ENCODE measurements at regions not wholly inside any gene's neighbourhood (a gene's known extent, or its start where the extent isn't known, plus 50 kb on each side); places are given as distances from the start of the nearest gene placed in this dataset.
A peak's percentile ranks its signal among the peaks of the same experiment; 100 is the strongest.

GRCh38 chr5:143889986-143890385 lies 78.0 kb downstream of the HMHB1 start:
- no peak for TF ChIP-seq SP2 (tag by site-specific recombination; IDR thresholded peaks at IDR 0.05)
- TF ChIP-seq ZBTB44 (tag by site-specific recombination; IDR thresholded peaks at IDR 0.05): no peak
- TF ChIP-seq ZSCAN4 (tag by site-specific recombination; IDR thresholded peaks at IDR 0.05): no peak
- TF ChIP-seq ZNF138 (tag by site-specific recombination; IDR thresholded peaks at IDR 0.05; ENCODE audit: borderline replicate concordance): no peak
- no peak for TF ChIP-seq ZNF280C (tag by site-specific recombination; IDR thresholded peaks at IDR 0.05)
- no peak for TF ChIP-seq YY2 (tag by site-specific recombination; IDR thresholded peaks at IDR 0.05)
- no peak for TF ChIP-seq ZNF623 (tag by site-specific recombination; IDR thresholded peaks at IDR 0.05)
- TF ChIP-seq ZNF132 (tag by site-specific recombination; IDR thresholded peaks at IDR 0.05; ENCODE audit: borderline replicate concordance): no peak
- no peak for TF ChIP-seq ZNF624 (tag by site-specific recombination; IDR thresholded peaks at IDR 0.05)
- TF ChIP-seq ZNF335 (tag by site-specific recombination; conservative IDR thresholded peaks at IDR 0.05): no peak
- TF ChIP-seq BCL6B (tag by site-specific recombination; IDR thresholded peaks at IDR 0.05): no peak
- TF ChIP-seq ZNF513 (tag by site-specific recombination; IDR thresholded peaks at IDR 0.05): no peak
- no peak for TF ChIP-seq ZSCAN23 (tag by site-specific recombination; IDR thresholded peaks at IDR 0.05)
- TF ChIP-seq ZEB2 (tag by site-specific recombination; IDR thresholded peaks at IDR 0.05): no peak
- TF ChIP-seq ZNF433 (tag by site-specific recombination; IDR thresholded peaks at IDR 0.05; ENCODE audit: low read depth): no peak
- no peak for TF ChIP-seq ZNF121 (tag by site-specific recombination; IDR thresholded peaks at IDR 0.05)
- no peak for TF ChIP-seq ZIC2 (tag by site-specific recombination; IDR thresholded peaks at IDR 0.05)
- no peak for TF ChIP-seq SP7 (tag by site-specific recombination; IDR thresholded peaks at IDR 0.05)
- ChIA-PET CTCF (no interaction called here), POLR2A (interaction anchor here (0.6 kb wide), 1 partner anchor 149 kb away, joined by 3 read pairs; no protein-coding TSS in a partner anchor)
- Histone ChIP-seq H3K4me3 (ENCODE audit: low read depth, low read length) (no peak overlapping the region), H3K36me3 (ENCODE audit: control insufficient read depth in 2 of 2, insufficient read depth in 1 of 2, low read length in 2 of 2) (no peaks in the 10 kb centered on the region), H3K4me1 (ENCODE audit: control insufficient read depth, insufficient read depth, low read length) (peaks cover 25% of the 10 kb centered on the region), H3K9me3 (ENCODE audit: control insufficient read depth, insufficient read depth, low read depth, low read length) (no peaks in the 10 kb centered on the region), H3K27ac (ENCODE audit: extremely low read depth, low read depth, low read length) (no peak overlapping the region)

GRCh38 chr5:143890487-143890886 lies 78.5 kb downstream of the HMHB1 start:
- Histone ChIP-seq H3K4me3 (ENCODE audit: low read depth, low read length) (no peak overlapping the region), H3K36me3 (ENCODE audit: control insufficient read depth in 2 of 2, insufficient read depth in 1 of 2, low read length in 2 of 2) (no peaks in the 10 kb centered on the region), H3K4me1 (ENCODE audit: control insufficient read depth, insufficient read depth, low read length) (peaks cover 25% of the 10 kb centered on the region), H3K9me3 (ENCODE audit: control insufficient read depth, insufficient read depth, low read depth, low read length) (no peaks in the 10 kb centered on the region), H3K27ac (ENCODE audit: extremely low read depth, low read depth, low read length) (no peak overlapping the region)
- CTCF ChIA-PET: no interaction called here
- POLR2A ChIA-PET: interaction anchor here (0.6 kb wide), 1 partner anchor 150 kb away, joined by 3 read pairs; no protein-coding TSS in a partner anchor
- no peak for TF ChIP-seq ZNF639 (tag by site-specific recombination; IDR thresholded peaks at IDR 0.05)
- no peak for TF ChIP-seq ZBTB1 (tag by site-specific recombination; IDR thresholded peaks at IDR 0.05)
- peak; percentile 52; the same call in 1 of the 2 replicates for TF ChIP-seq ZNF692 (tag by site-specific recombination; IDR thresholded peaks at IDR 0.05)
- no peak for TF ChIP-seq ZBTB7A (tag by site-specific recombination; IDR thresholded peaks at IDR 0.05; ENCODE audit: low read depth)
- 0 out of 2 replicates have a peak, but pooled peaks have one; percentile 11 for TF ChIP-seq ZNF335 (tag by site-specific recombination; conservative IDR thresholded peaks at IDR 0.05)
- TF ChIP-seq ZBTB8A (tag by site-specific recombination; IDR thresholded peaks at IDR 0.05): peak; percentile 17; the same call in 1 of the 2 replicates
- no peak for TF ChIP-seq ZNF621 (tag by site-specific recombination; IDR thresholded peaks at IDR 0.05)
- TF ChIP-seq ZNF76 (tag by site-specific recombination; IDR thresholded peaks at IDR 0.05; ENCODE audit: borderline replicate concordance, low read depth): no peak
- peak; percentile 49; the same call in 1 of the 2 replicates for TF ChIP-seq ZNF664 (tag by site-specific recombination; IDR thresholded peaks at IDR 0.05)
